IPS-18c (cell line): ENCODE measurements at regions not wholly inside any gene's neighbourhood (a gene's known extent, or its start where the extent isn't known, plus 50 kb on each side); places are given as distances from the start of the nearest gene placed in this dataset.

Experiments
- H3K4me3 ChIP-seq: 2 replicates; pipeline ENCODE4 v1.7.0; 2013; ENCODE audit warnings: low read depth, mild to moderate bottlenecking, low read length, moderate library complexity; ENCODE audit not compliant: insufficient read depth
- H3K9me3 ChIP-seq: one replicate; pipeline ENCODE4 v1.6.1; 2013; ENCODE audit warnings: mild to moderate bottlenecking, low read length, moderate library complexity; ENCODE audit not compliant: control insufficient read depth, insufficient read depth

DNA sequence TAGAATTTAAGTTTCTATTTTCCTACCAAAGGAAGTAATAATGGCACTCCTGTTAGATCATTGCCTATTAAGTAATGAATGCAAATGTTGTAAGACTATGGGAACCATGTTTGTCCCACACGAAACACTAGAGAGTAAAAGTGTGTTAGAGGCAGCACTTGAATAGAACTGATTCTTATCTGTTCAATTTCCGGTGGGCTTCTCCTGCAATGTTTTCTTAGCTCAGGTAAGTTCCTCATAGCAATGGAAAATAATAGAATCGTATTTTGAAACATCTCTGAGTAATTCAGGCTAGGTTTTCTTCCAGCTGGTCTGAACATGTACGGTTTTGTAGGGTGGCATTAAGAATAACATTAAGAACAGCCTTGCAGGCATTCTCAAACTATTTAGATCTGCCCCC lies 145.3 kb upstream of the LIPC start:
- no peaks in the 10 kb centered on the region for H3K9me3 ChIP-seq
- no peak overlapping the region for H3K4me3 ChIP-seq

DNA sequence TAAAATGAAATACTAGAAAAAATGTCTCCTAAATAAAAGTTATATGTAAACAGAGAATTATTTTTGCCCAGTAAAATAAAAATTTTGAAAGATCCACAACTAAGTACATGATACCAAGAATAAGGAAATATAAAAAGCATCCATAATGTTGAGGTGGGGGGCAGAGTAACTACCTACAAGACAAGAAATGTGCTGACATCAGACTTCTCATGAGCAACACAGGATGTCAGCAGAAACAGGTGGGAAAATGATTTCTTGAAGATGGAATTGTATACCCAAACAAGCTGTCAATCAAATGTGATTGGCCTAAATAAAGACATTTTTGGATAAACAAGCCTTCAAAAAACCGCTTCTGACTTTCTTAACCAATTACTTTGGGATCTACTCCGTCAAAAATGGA lies 143.9 kb upstream of the LIPC start:
- Histone ChIP-seq H3K9me3 (no peaks in the 10 kb centered on the region), H3K4me3 (no peak overlapping the region)

GRCh38 chr15:58288592-58288991 lies 143.2 kb upstream of the LIPC start:
- no peak overlapping the region for H3K4me3 ChIP-seq

GRCh38 chr15:58291848-58292247 lies 139.9 kb upstream of the LIPC start:
- Histone ChIP-seq H3K9me3 (no peaks in the 10 kb centered on the region), H3K4me3 (no peak overlapping the region)

More at GRCh38 chr15:58288592-58288991, 143.2 kb upstream of the LIPC start:
- H3K9me3 ChIP-seq = no peaks in the 10 kb centered on the region

DNA sequence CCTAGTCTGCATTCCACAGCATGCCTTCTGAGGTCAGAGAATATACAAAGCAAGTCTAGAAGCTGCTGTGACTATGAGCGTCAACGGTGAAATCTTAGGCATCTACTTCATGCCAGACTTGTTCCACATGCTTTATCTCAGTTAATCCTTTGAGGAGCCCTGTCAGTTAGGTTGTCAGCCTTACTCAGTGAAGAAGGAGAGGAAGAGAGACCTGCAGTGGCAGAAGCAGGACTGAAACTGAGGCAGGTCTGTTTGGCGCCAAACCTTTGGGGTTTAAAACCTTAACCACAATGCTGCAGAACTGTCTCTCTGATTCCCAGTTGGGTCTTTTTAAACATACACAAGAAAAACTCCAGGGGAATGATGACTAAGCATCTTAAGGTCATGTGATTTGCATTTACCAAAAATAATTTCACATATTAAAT lies 139.0 kb upstream of the LIPC start:
- Histone ChIP-seq H3K4me3 (no peak overlapping the region), H3K9me3 (no peaks in the 10 kb centered on the region)

DNA sequence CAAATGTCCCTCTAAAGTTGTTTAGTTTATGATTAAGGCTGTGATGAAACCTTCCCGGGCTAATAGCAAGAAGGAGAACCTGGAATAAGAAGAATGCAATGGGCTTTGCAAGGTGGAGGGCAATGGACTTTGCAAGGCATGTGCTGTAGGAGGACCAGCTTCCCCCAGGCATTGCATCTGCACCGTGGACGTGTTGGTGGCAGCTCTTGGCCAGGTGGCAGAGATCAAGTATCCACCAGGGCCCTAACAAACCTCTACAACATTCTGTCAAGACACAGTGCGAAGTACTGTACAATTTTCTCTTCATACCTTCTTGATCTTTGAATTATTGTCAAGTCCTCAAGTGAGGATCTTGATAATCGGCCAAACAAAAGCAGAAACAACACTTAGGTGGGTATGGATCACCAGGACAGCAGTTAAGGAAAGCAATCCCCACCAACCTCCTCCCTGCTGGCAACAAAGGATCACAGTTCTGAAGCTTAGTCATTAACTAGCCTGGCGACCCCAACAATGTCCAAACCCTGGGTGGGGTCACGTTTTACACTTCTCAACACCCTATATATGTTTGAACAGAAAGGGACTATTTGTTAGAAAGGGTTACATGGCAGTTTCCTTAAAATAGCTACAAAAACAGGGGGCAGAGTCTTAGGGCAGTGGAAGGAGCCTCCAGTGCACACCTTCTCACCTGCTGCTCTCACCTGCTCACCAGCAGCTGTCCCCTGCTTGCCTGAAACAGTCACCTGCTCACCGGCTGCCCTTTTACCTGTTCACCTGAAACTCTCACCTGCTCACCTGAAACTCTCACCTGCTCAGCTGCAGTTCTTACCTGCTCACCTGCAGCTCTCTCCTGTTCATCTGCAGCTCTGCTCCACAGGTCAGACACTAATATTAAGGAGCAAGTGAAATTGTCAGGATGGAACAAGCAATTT lies 137.9 kb upstream of the LIPC start:
- Histone ChIP-seq H3K4me3 (no peak overlapping the region), H3K9me3 (no peaks in the 10 kb centered on the region)

- Histone ChIP-seq H3K9me3 (no peaks in the 10 kb centered on the region), H3K4me3 (no peak overlapping the region)
Observed at GRCh38 chr15:58294681-58295254, 137.0 kb upstream of the LIPC start.

- H3K9me3 ChIP-seq = no peaks in the 10 kb centered on the region
- no peak overlapping the region for H3K4me3 ChIP-seq
Observed at GRCh38 chr15:58295637-58296215, 136.1 kb upstream of the LIPC start.

GRCh38 chr15:58296276-58296675 lies 135.5 kb upstream of the LIPC start:
- Histone ChIP-seq H3K4me3 (no peak overlapping the region), H3K9me3 (no peaks in the 10 kb centered on the region)

- Histone ChIP-seq H3K9me3 (no peaks in the 10 kb centered on the region), H3K4me3 (no peak overlapping the region)
Observed at GRCh38 chr15:58297639-58298038, 134.2 kb upstream of the LIPC start.

DNA sequence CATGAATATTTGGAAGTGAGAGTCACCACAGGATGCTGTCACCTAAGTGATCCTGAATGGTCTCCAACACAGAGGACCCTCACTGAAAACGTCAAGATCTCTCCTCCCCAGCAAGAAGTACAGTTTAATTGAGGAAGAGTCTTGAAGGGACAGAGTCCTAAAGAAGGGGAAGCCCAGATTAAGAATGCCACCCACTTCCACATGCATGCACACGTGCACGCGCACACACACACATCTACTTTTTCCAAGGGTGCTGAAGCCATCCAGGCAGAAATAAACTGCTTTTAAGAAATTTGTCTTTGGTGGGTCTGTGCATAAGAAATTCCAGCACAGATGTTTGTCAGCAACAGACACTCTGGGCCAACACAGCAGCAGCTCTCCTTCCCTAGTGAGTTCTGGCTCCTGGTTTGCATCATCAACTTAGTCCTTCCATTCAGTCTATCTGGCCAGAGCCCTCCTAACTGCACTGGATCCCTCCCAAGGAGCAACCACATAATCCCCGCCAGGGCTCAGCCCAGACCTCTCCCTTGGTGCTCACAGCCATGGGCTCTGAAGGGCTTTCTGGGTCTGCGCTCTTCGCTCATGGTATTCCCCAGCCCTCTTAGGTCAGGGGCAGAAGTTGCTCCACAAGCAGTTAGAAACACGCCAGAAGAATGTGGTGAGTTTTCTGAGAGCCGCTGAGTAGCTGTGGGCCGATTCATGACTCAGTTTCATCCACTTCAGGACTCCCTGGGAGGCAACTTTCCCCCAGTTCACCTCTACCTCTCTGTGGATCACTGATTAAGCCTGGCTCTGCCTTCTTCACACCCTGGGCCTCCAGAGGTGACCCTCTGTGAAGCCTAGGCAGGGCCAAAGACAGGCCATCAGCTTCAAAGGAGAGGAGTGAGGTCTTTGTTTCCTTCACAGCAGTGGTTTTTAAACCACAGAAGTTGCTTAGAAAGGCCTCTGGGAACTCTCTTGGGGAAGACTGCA lies 132.6 kb upstream of the LIPC start:
- no peaks in the 10 kb centered on the region for H3K9me3 ChIP-seq
- H3K4me3 ChIP-seq = no peak overlapping the region

GRCh38 chr15:58302832-58303231 lies 129.0 kb upstream of the LIPC start:
- Histone ChIP-seq H3K9me3 (no peaks in the 10 kb centered on the region), H3K4me3 (no peak overlapping the region)

- Histone ChIP-seq H3K9me3 (no peaks in the 10 kb centered on the region), H3K4me3 (no peak overlapping the region)
Observed at GRCh38 chr15:58303236-58303635, 128.6 kb upstream of the LIPC start.

DNA sequence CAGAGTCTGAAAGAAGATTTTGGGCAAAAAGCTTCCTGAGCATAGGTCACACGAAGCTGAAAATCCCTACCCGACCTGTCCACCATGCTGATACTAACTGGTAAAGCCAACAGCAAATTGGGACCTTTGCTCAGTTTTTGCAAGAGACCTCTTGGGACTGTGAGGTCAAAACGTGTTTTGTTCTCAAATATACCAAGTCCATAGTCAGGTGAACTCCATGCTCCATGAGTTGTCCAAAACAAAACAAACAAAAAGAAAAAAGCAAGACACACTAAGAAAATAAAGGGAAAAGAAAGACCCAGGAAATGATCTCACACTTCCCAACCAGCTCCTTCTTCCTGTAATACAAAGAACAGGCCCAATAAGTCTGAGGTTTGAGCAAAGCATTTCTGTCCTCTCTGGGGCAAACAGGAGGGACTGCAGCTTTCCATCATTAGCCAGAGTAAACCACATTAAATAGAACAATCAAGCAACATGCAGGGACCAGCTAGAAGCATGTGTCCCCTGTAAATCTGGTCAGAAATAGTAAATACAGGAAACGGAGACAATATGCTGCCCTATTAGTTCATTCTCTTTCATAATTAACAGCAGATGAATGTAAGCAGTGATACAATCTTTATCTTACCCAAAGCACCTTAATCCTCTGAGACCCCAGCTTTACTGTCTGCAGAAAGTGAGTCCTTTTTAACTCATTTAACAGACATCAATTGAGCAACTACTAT lies 125.0 kb upstream of the LIPC start:
- Histone ChIP-seq H3K9me3 (no peaks in the 10 kb centered on the region), H3K4me3 (no peak overlapping the region)

DNA sequence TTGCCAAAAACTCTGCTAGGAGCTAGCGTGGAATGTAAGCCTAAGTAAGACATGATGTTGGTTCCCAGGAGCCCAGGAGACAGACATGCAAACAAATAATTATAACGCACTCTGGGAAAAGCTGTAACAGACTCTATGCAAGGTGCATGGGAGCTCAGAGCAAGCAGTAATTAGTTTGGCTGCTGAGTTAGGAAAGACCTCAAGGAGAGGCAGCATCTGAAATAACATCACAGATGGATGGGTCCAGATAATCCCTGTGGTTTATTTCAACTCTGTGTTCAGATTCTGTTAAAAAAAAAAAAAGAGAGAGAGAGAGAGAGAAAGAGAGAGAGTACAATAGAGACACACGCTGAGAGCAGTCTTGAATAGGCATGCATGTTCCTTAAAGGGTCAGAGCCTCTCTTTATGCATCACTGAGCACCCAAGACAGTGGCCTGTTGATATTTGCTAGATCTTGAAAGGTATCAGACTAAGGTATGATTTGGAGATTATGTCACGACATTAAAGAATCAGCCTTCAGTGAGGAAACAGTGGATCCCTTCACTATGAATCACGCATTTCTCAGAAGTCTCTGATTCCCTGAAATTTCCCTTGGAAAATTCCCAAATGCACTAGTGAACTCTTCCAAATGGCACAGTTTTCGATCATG lies 124.4 kb upstream of the LIPC start:
- Histone ChIP-seq H3K9me3 (no peaks in the 10 kb centered on the region), H3K4me3 (no peak overlapping the region)

DNA sequence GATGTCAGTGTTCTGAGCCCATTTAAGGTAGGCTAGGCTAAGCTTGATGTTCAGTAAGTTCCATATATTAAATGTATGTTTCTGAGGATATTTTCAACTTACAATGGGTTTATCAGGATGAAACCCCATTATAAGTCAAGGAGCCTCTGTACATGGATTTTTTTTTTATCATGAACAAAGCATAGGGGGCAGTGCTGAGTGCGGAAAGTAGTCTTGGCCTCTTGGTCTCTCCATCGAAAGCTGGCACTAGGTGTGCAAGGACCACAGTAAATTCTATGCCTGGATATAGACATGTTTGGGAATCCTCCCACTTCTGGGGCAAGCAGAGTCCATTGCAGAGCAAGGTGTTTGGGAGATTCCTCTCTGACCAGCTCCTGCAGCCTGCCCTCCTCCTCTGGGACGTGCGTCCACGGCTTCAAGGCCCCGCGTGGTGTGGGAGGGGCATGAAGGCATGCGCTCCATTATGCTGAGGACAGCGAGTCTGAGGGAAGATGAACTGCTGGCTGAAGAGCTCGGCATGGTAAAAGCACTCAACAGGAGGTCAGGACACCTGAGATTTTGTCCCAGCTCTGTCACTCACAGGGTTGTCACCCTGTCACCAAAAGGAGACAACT lies 122.9 kb upstream of the LIPC start:
- H3K4me3 ChIP-seq = no peak overlapping the region

More for the DNA sequence above, 122.9 kb upstream of the LIPC start:
- H3K9me3 ChIP-seq = no peaks in the 10 kb centered on the region
